Aorta (tissue), 5 donors: ENCODE measurements at regions not wholly inside any gene's neighbourhood (a gene's known extent, or its start where the extent isn't known, plus 50 kb on each side); places are given as distances from the start of the nearest gene placed in this dataset.

Experiments
- ATAC-seq: fragments of 200-7000 bp; cut with Tn5 transposase; one replicate; pipeline ENCODE4 v1.9.1; 2022; ENCODE audit warnings: moderate library complexity; ENCODE audit not compliant: low FRiP score
- DNase-seq, 2 donors: peaks; one replicate each; pipeline ENCODE4 v3.0.0-alpha.2; 2020
- H3K27ac ChIP-seq, 2 donors: one replicate each; pipeline ENCODE4 v1.5.1; 2013; ENCODE audit warnings: low read length in 2 of 2, mild to moderate bottlenecking in 2 of 2, moderate library complexity in 2 of 2, control low read depth in 1 of 2, inconsistent platforms in 1 of 2, low read depth in 1 of 2
- H3K27me3 ChIP-seq, 2 donors: one replicate each; pipeline ENCODE4 v1.6.1; 2013; ENCODE audit warnings: control low read depth in 1 of 2, low read length in 1 of 2, mild to moderate bottlenecking in 1 of 2, moderate library complexity in 1 of 2; ENCODE audit not compliant: insufficient read depth in 2 of 2, control insufficient read depth in 1 of 2
- H3K36me3 ChIP-seq, 2 donors: one replicate each; pipeline ENCODE4 v1.6.1; 2013; ENCODE audit warnings: control low read depth in 1 of 2, low read length in 1 of 2, mild to moderate bottlenecking in 1 of 2; ENCODE audit not compliant: insufficient read depth in 2 of 2, control insufficient read depth in 1 of 2
- H3K4me1 ChIP-seq, 2 donors: one replicate each; pipeline ENCODE4 v1.6.1; 2013; ENCODE audit warnings: low read length in 2 of 2, control low read depth in 1 of 2, mild to moderate bottlenecking in 1 of 2, moderate library complexity in 1 of 2; ENCODE audit not compliant: insufficient read depth in 2 of 2, control insufficient read depth in 1 of 2
- H3K4me3 ChIP-seq, 2 donors: one replicate each; pipeline ENCODE4 v1.5.1; 2013; ENCODE audit warnings: low read length in 2 of 2, control low read depth in 1 of 2, mild to moderate bottlenecking in 1 of 2
- H3K9me3 ChIP-seq: one replicate; pipeline ENCODE4 v1.6.1; 2013; ENCODE audit warnings: mild to moderate bottlenecking, low read length; ENCODE audit not compliant: control insufficient read depth
- WGBS, 2 donors: extraction: QIAGEN DNeasy Blood & Tissue Kit; methylation state at CpG; one replicate each; pipeline ENCODE4 v1.1.7; 2013; 5-methylcytosine and 5-hydroxymethylcytosine counted together
- intact Hi-C, 2 donors: fragments of 100-400 bp; cut with DNase I; formaldehyde crosslinking; loops; one replicate each; pipeline versions ENCODE4 v1.14.2 to v1.15.0; 2022
- donor health status: healthy with polysubstance abuse.
- donor health status: Bipolar disorder and iron deficiency.
- donor health status: DM: no; HTN: no; CAD: no.
- donor health status: DM: no; HTN: no; CAD: no.
- donor health status: DM: yes; HTN: yes; CAD: no.

DNA sequence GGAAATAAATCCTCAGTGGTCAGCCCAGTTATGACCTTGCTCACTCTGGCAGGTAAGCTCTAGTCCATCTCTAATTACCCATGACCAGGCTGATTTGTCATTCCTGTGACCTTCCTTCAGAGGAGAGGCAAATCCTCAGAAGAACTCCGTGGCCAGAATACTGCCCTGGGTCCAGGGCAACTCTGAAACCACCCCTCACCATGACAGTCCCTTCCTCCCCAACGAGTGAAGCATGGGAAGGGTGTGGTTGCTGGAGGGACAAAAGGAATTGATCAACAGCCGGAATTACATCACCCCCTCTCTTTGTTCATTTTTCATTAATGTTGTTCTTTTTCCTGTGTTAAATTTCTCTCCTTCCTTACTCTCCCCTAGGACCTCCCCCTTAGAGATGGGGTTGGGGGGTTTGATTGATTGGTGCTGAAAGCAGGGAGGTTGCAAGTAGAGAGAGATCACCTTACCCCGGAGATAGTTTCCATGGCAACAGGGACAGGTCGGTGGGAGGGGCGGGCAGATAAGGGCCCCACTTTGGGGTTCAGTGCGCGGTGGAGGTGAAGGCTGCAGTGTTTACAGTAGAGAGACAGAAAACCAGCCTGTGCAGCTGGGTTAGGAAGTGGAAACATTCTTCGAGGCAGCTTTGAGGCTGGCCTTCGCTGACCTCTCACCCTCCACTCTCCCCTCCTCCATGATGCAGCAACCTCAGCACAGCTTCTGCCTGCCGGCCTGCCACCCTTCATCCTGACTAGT is 647.4 kb downstream of the BCOR start:
- no peak overlapping the region for H3K4me3 ChIP-seq
- DNase-seq (no peak), ATAC-seq (no peak)
- H3K36me3 ChIP-seq = no peaks in the 10 kb centered on the region
- H3K27ac ChIP-seq = no peak overlapping the region
- H3K4me1 ChIP-seq = no peaks in the 10 kb centered on the region
- intact Hi-C loops = no loop called here
- no peaks in the 10 kb centered on the region for H3K9me3 ChIP-seq
- 60 to 74% methylated on average over 11 of the region's 11 CpGs for WGBS, 2 donors
- H3K27me3 ChIP-seq = no peaks in the 10 kb centered on the region

DNA sequence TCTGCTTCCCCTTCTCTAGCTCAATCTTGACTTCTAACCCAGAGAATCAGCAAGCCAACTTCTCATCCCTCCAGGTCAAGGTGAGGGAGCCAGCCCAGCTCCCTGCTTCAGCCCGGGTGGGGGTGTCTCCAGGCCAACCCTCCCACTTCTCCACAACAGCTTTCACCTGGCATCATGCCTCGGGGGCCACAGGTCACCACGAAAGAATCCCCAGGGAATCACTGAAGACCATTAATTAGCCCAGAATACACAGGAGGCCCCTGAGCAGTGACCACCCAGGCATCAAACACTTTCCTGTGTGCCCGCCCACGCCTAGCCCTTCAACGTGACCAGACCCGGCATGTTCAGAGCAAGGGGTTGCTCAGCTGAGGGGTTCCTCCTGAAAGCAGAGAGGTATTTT is 646.7 kb downstream of the BCOR start:
- no peak overlapping the region for H3K27ac ChIP-seq
- H3K27me3 ChIP-seq = no peaks in the 10 kb centered on the region
- H3K4me1 ChIP-seq = no peaks in the 10 kb centered on the region
- no peak for ATAC-seq
- H3K9me3 ChIP-seq = no peaks in the 10 kb centered on the region
- DNase-seq = no peak
- no peaks in the 10 kb centered on the region for H3K36me3 ChIP-seq
- WGBS, 2 donors = 79 to 92% methylated on average over 7 of the region's 7 CpGs
- no peak overlapping the region for H3K4me3 ChIP-seq
- intact Hi-C loops = no loop called here

GRCh38 chrX:39452401-39452800 is 645.4 kb downstream of the BCOR start:
- WGBS, 2 donors = 74 to 89% methylated on average over 4 of the region's 4 CpGs
- ATAC-seq = no peak
- Histone ChIP-seq H3K27ac (no peak overlapping the region), H3K4me3 (no peak overlapping the region), H3K36me3 (no peaks in the 10 kb centered on the region), H3K9me3 (no peaks in the 10 kb centered on the region), H3K27me3 (no peaks in the 10 kb centered on the region), H3K4me1 (no peaks in the 10 kb centered on the region)
- no peak for DNase-seq
- intact Hi-C loops = no loop called here

- Histone ChIP-seq H3K36me3 (no peaks in the 10 kb centered on the region), H3K4me3 (no peak overlapping the region), H3K4me1 (no peaks in the 10 kb centered on the region), H3K27ac (no peak overlapping the region), H3K9me3 (no peaks in the 10 kb centered on the region), H3K27me3 (no peaks in the 10 kb centered on the region)
- DNase-seq = no peak
- intact Hi-C loops = no loop called here
- WGBS, 2 donors = 77 to 89% methylated on average over 5 of the region's 5 CpGs
- no peak for ATAC-seq
Measured at GRCh38 chrX:39453889-39454621, 643.7 kb downstream of the BCOR start.

DNA sequence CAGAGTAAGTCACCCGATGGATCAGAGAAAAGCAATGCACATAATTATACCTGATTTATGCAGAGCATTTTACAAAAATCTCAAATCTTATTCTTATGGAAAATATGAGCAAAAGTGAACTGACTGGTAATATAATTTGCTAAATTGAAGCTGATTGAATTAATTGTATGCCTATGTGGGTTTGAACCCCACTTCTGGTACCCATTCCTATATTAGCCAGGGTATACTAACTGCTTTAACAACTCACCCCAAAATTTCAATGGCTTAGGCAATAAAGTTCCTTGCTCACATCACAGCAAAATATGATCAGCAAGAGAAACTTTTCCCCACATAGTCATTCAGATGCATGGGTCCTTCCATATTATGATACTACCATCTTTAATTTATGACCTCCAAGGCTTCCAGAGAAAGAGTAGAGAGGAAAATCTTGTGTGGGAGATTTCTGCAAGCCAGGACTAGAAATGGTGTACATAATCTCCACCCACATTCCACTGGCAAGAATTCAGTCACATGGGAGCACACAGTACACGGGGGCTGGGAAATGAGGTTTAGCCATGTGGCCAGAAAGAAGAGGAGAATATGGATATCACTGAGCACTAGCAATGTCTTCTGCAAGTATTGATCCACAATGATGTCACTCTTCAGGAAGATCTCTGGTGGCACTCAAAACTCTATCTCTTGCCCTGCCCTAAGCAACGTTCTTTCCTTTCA is 640.7 kb downstream of the BCOR start:
- ATAC-seq (no peak), DNase-seq (no peak)
- WGBS, 2 donors = 59 to 64% methylated on average over 3 of the region's 3 CpGs
- Histone ChIP-seq H3K27ac (no peak overlapping the region), H3K36me3 (no peaks in the 10 kb centered on the region), H3K4me1 (no peaks in the 10 kb centered on the region), H3K4me3 (no peak overlapping the region), H3K27me3 (no peaks in the 10 kb centered on the region), H3K9me3 (no peaks in the 10 kb centered on the region)
- intact Hi-C loops = no loop called here

- WGBS, 2 donors = 73 to 96% methylated on average over 5 of the region's 5 CpGs
- ATAC-seq (no peak), DNase-seq (no peak)
- Histone ChIP-seq H3K27me3 (no peaks in the 10 kb centered on the region), H3K36me3 (no peaks in the 10 kb centered on the region), H3K4me3 (no peak overlapping the region), H3K27ac (no peak overlapping the region), H3K4me1 (no peaks in the 10 kb centered on the region), H3K9me3 (no peaks in the 10 kb centered on the region)
- intact Hi-C loops = no loop called here
Measured at GRCh38 chrX:39458779-39459178, 639.0 kb downstream of the BCOR start.

DNA sequence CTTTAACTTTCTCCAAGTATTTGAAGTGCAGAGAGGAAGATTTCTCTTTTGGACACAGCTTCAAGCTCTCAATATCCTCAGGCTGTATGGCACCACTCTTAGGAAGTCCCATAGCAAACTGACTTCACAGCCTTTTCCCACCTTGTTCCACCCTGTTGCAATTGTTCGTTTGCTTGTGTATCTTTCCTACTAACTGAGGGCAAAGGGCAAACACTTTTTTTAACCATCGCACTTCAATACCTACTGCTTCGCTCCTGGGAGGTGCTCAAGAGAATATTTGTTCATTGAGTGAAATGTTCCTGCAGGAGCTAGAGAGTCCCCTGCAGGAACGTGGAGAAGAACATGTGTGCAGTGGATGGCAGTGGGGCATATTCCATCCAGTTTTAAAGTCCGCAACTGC is 638.6 kb downstream of the BCOR start:
- intact Hi-C loops = no loop called here
- WGBS, 2 donors = 80 to 88% methylated on average over 5 of the region's 5 CpGs
- Histone ChIP-seq H3K4me1 (no peaks in the 10 kb centered on the region), H3K9me3 (no peaks in the 10 kb centered on the region), H3K27ac (no peak overlapping the region), H3K4me3 (no peak overlapping the region), H3K27me3 (no peaks in the 10 kb centered on the region), H3K36me3 (no peaks in the 10 kb centered on the region)
- ATAC-seq (no peak), DNase-seq (no peak)

DNA sequence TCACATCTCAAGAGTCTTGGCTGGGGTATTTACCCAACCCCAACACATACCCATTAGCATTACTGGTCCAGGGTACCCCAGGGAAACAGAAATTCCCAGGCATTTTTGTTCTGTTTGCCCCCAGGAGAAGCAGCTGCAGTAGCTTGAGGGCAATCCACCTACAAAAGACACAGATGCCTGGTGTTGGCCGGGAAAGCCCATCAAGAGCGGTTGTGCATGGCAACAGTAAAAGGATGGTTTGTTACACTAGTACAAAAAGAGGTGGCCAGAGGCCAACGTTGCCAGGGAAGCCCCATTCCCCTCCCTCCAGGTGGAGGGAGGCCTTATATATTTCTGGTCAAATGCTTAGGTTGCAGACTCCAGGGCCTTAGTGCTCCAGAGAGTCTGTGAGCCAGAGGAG is 637.8 kb downstream of the BCOR start:
- DNase-seq (no peak), ATAC-seq (no peak)
- Histone ChIP-seq H3K36me3 (no peaks in the 10 kb centered on the region), H3K27me3 (no peaks in the 10 kb centered on the region), H3K4me1 (no peaks in the 10 kb centered on the region), H3K4me3 (no peak overlapping the region), H3K27ac (no peak overlapping the region), H3K9me3 (no peaks in the 10 kb centered on the region)
- 70 to 88% methylated on average over 3 of the region's 3 CpGs for WGBS, 2 donors
- intact Hi-C loops = no loop called here
